Endodermal cell (in vitro differentiated cells): ENCODE measurements at regions not wholly inside any gene's neighbourhood (a gene's known extent, or its start where the extent isn't known, plus 50 kb on each side); places are given as distances from the start of the nearest gene placed in this dataset.

Experiments
- DNase-seq: peaks from one replicate; pipeline ENCODE4 v3.0.0-alpha.2; 2017
- H3K27ac ChIP-seq: 2 replicates; pipeline ENCODE4 v1.5.1; 2013; ENCODE audit warnings: mild to moderate bottlenecking, low read depth, low read length, moderate library complexity
- H3K27me3 ChIP-seq: 2 replicates; pipeline ENCODE4 v1.6.1; 2013; ENCODE audit warnings: mild to moderate bottlenecking, low read length, moderate library complexity; ENCODE audit not compliant: insufficient read depth, control insufficient read depth, poor library complexity, severe bottlenecking
- H3K36me3 ChIP-seq: 2 replicates; pipeline ENCODE4 v1.7.0; 2013; ENCODE audit warnings: mild to moderate bottlenecking, low read length, moderate library complexity; ENCODE audit not compliant: control insufficient read depth, insufficient read depth
- H3K4me1 ChIP-seq: one replicate; pipeline ENCODE4 v1.7.0; 2013; ENCODE audit warnings: low read length; ENCODE audit not compliant: control insufficient read depth, insufficient read depth
- H3K4me3 ChIP-seq: 2 replicates; pipeline ENCODE4 v1.5.1; 2013; ENCODE audit warnings: mild to moderate bottlenecking, low read length, moderate library complexity
- H3K9ac ChIP-seq: 2 replicates; pipeline ENCODE4 v1.6.1; 2013; ENCODE audit warnings: mild to moderate bottlenecking, low read length, moderate library complexity; ENCODE audit not compliant: poor library complexity, severe bottlenecking; ENCODE audit errors: extremely low read depth
- H3K9me3 ChIP-seq: 2 replicates; pipeline ENCODE4 v1.6.1; 2013; ENCODE audit warnings: mild to moderate bottlenecking, low read length, moderate library complexity; ENCODE audit not compliant: control insufficient read depth
- H3K27ac Mint-ChIP-seq: 2 replicates; pipeline ENCODE4 v1.8.0; 2020; ENCODE audit warnings: mixed read lengths
- H3K27me3 Mint-ChIP-seq: 2 replicates; pipeline ENCODE4 v1.8.0; 2021; ENCODE audit warnings: mild to moderate bottlenecking, mixed read lengths; ENCODE audit not compliant: insufficient read depth
- H3K36me3 Mint-ChIP-seq: 2 replicates; pipeline ENCODE4 v1.8.0; 2020; ENCODE audit warnings: low read depth, mixed read lengths
- H3K4me1 Mint-ChIP-seq: 2 replicates; pipeline ENCODE4 v1.8.0; 2020; ENCODE audit warnings: mixed read lengths
- H3K4me3 Mint-ChIP-seq: 2 replicates; pipeline ENCODE4 v1.8.0; 2020; ENCODE audit warnings: mild to moderate bottlenecking, moderate library complexity, mixed read lengths
- H3K9me3 Mint-ChIP-seq: 2 replicates; pipeline ENCODE4 v1.8.0; 2020; ENCODE audit warnings: mild to moderate bottlenecking, mixed read lengths
- WGBS, 2 experiments: methylation state at CpG; one replicate each; pipeline versions ENCODE4 v1.1.5 to v1.1.7; 2013; ENCODE audit warnings: missing lambda C conversion rate in 2 of 2, mixed read lengths in 1 of 2; ENCODE audit not compliant: insufficient coverage in 1 of 2, insufficient read length in 1 of 2; 5-methylcytosine and 5-hydroxymethylcytosine counted together
- TF ChIP-seq, protein P1 (sequence below): fragments of 200-600 bp; sonication (generic); conservative IDR thresholded peaks from 2 replicates; pipeline ENCODE4 v1.5.0; 2021; ENCODE audit warnings: antibody characterized with exemption, mild to moderate bottlenecking

GRCh38 chr14:71244341-71244740 is 337.1 kb downstream of the PCNX1 start:
- TF ChIP-seq, protein P1, sequence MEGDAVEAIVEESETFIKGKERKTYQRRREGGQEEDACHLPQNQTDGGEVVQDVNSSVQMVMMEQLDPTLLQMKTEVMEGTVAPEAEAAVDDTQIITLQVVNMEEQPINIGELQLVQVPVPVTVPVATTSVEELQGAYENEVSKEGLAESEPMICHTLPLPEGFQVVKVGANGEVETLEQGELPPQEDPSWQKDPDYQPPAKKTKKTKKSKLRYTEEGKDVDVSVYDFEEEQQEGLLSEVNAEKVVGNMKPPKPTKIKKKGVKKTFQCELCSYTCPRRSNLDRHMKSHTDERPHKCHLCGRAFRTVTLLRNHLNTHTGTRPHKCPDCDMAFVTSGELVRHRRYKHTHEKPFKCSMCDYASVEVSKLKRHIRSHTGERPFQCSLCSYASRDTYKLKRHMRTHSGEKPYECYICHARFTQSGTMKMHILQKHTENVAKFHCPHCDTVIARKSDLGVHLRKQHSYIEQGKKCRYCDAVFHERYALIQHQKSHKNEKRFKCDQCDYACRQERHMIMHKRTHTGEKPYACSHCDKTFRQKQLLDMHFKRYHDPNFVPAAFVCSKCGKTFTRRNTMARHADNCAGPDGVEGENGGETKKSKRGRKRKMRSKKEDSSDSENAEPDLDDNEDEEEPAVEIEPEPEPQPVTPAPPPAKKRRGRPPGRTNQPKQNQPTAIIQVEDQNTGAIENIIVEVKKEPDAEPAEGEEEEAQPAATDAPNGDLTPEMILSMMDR = no peak
- Histone ChIP-seq H3K9me3 (peaks cover 4% of the 10 kb centered on the region), H3K4me3 (no peak overlapping the region), H3K27me3 (no peaks in the 10 kb centered on the region), H3K9ac (no peak overlapping the region), H3K27ac (no peak overlapping the region), H3K36me3 (no peaks in the 10 kb centered on the region), H3K4me1 (peaks cover 10% of the 10 kb centered on the region)
- 74 to 80% methylated on average over 5 of the region's 5 CpGs for WGBS, 2 experiments
- Mint-ChIP-seq H3K4me3 (no peak overlapping the region), H3K27me3 (no peaks in the 10 kb centered on the region), H3K4me1 (peaks cover 21% of the 10 kb centered on the region), H3K9me3 (peaks cover 8% of the 10 kb centered on the region), H3K27ac (no peak overlapping the region), H3K36me3 (no peaks in the 10 kb centered on the region)
- DNase-seq = no peak

DNA sequence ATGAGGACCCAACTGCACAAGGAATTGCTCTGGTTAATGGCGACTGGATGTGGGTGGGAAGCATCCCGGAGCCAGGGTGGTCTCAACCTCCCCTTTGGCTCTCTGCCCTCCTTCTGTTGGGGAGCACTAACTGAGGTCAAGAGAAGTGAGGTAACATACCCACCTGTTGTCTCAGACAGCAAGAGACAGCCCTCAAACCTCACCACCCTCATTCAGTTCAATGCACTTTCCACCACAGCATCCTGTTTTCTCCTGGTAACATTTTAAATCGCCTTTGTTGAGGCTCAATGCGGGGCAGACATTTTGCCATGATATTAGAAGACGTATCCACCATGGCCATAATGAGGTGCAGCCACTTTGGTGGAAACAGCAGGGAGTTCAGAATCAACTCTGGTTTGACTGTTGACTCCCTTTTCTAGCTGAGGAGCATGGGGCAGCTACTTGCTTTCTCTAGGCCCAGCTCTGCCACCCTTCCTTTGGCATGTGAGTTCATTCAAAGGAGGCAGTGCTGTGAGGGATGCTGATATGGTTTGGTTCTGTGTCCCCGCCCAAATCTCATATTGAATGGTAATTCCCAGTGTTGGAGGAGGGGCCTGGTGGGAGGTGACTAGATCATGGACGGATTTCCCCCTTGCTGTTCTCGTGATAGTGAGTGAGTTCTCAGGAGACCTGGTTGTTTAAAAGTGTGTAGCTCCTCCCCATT is 338.6 kb downstream of the PCNX1 start:
- H3K27ac ChIP-seq = no peak overlapping the region
- peaks cover 4% of the 10 kb centered on the region for H3K9me3 ChIP-seq
- H3K4me1 Mint-ChIP-seq = peaks cover 16% of the 10 kb centered on the region
- no peaks in the 10 kb centered on the region for H3K27me3 ChIP-seq
- no peak for DNase-seq
- 82 to 96% methylated on average over 5 to 8 of the region's 8 CpGs for WGBS, 2 experiments
- H3K9ac ChIP-seq = no peak overlapping the region
- peaks cover 5% of the 10 kb centered on the region for H3K4me1 ChIP-seq
- H3K36me3 ChIP-seq = no peaks in the 10 kb centered on the region
- H3K4me3 ChIP-seq = no peak overlapping the region
- H3K36me3 Mint-ChIP-seq = no peaks in the 10 kb centered on the region
- H3K9me3 Mint-ChIP-seq = peaks cover 8% of the 10 kb centered on the region
- no peaks in the 10 kb centered on the region for H3K27me3 Mint-ChIP-seq
- no peak overlapping the region for H3K4me3 Mint-ChIP-seq
- TF ChIP-seq, protein P1 = no peak
- H3K27ac Mint-ChIP-seq = no peak overlapping the region

DNA sequence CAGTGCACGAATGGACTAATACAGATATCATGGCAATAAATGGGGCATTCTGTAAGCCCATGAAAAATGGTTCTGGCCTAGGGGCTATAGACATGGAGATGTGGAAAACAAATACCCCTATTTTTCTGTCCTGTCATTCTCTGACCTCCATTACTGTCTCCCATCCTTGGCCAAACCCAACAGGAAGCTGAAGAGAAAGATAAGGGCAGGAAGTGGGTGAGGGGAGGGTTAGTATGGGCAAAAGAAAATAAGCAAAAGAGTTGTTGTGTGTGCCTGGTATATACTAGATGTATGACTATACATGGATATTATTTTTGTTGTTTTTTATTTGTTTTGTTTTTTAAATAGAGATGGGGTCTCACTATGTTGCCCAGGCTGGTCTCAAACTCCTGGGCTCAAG is 339.3 kb downstream of the PCNX1 start:
- Histone ChIP-seq H3K9ac (no peak overlapping the region), H3K36me3 (no peaks in the 10 kb centered on the region), H3K4me3 (no peak overlapping the region), H3K27ac (no peak overlapping the region), H3K9me3 (peaks cover 4% of the 10 kb centered on the region), H3K27me3 (no peaks in the 10 kb centered on the region), H3K4me1 (peaks cover under 1% of the 10 kb centered on the region)
- DNase-seq = no peak
- Mint-ChIP-seq H3K27ac (no peak overlapping the region), H3K9me3 (peaks cover 11% of the 10 kb centered on the region), H3K27me3 (no peaks in the 10 kb centered on the region), H3K36me3 (no peaks in the 10 kb centered on the region), H3K4me3 (no peak overlapping the region), H3K4me1 (peaks cover 9% of the 10 kb centered on the region)
- TF ChIP-seq, protein P1 = no peak
- 80% methylated on average over 1 of the region's 1 CpG; no CpG with 5 or more reads in 1 of the 2 experiments for WGBS, 2 experiments
